Muscle layer of duodenum (tissue), 2 donors: ENCODE measurements at regions not wholly inside any gene's neighbourhood (a gene's known extent, or its start where the extent isn't known, plus 50 kb on each side); places are given as distances from the start of the nearest gene placed in this dataset.

Source experiments
- H3K27ac ChIP-seq: one replicate; pipeline ENCODE4 v1.7.0; 2013; ENCODE audit warnings: mild to moderate bottlenecking, low read length
- H3K27me3 ChIP-seq: one replicate; pipeline ENCODE4 v1.7.0; 2013; ENCODE audit warnings: low read depth, mild to moderate bottlenecking, control low read depth, low read length
- H3K36me3 ChIP-seq, 2 donors: one replicate each; pipeline ENCODE4 v1.7.0; 2013; ENCODE audit warnings: low read length in 2 of 2, control low read depth in 1 of 2, mild to moderate bottlenecking in 1 of 2; ENCODE audit not compliant: insufficient read depth in 2 of 2, control insufficient read depth in 1 of 2
- H3K4me1 ChIP-seq, 2 donors: one replicate each; pipeline ENCODE4 v1.7.0; 2013; ENCODE audit warnings: low read length in 2 of 2, mild to moderate bottlenecking in 2 of 2, control low read depth in 1 of 2, moderate library complexity in 1 of 2; ENCODE audit not compliant: insufficient read depth in 2 of 2, control insufficient read depth in 1 of 2
- H3K4me3 ChIP-seq, 2 donors: one replicate each; pipeline ENCODE4 v1.7.0; 2013; ENCODE audit warnings: low read length in 2 of 2, low read depth in 1 of 2, mild to moderate bottlenecking in 1 of 2
- H3K9me3 ChIP-seq, 2 donors: one replicate each; pipeline ENCODE4 v1.7.0; 2013; ENCODE audit warnings: low read length in 2 of 2, control low read depth in 1 of 2, mild to moderate bottlenecking in 1 of 2; ENCODE audit not compliant: control insufficient read depth in 1 of 2
- donor health status: healthy.

GRCh38 chr10:31081937-31082840 is 50.5 kb upstream of the ZNF438 start:
- Histone ChIP-seq H3K4me1 (no peaks in the 10 kb centered on the region), H3K4me3 (no peak overlapping the region), H3K27me3 (no peaks in the 10 kb centered on the region), H3K9me3 (no peaks in the 10 kb centered on the region), H3K27ac (no peak overlapping the region), H3K36me3 (no peaks in the 10 kb centered on the region)

- Histone ChIP-seq H3K4me3 (no peak overlapping the region), H3K27me3 (no peaks in the 10 kb centered on the region), H3K9me3 (no peaks in the 10 kb centered on the region), H3K27ac (no peak overlapping the region), H3K36me3 (no peaks in the 10 kb centered on the region), H3K4me1 (no peaks in the 10 kb centered on the region)
These were observed 52.1 kb upstream of the ZNF438 start for GRCh38 chr10:31083765-31084184.

DNA sequence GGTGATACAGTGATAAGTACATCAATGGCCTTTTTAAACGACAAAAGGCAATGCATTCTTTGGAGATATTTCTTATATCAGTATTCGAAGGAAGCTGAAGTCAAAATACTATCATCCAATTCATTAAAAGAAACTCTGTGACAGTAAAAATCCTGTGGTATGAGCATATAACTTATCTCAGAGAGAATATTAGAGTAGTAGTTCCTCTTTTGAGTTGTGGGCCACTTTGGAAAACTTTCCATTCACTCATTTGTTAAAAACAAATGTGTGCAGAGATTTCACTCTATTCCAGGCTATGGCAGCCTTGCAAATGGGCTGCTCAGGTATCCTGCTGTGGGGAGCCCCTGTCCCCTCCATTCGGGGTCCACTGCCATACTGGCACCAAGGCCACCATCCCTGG is 55.3 kb upstream of the ZNF438 start:
- H3K36me3 ChIP-seq: no peaks in the 10 kb centered on the region
- H3K4me3 ChIP-seq: no peak overlapping the region
- no peaks in the 10 kb centered on the region for H3K9me3 ChIP-seq
- H3K27ac ChIP-seq: no peak overlapping the region
- no peaks in the 10 kb centered on the region for H3K4me1 ChIP-seq
- H3K27me3 ChIP-seq: no peaks in the 10 kb centered on the region

DNA sequence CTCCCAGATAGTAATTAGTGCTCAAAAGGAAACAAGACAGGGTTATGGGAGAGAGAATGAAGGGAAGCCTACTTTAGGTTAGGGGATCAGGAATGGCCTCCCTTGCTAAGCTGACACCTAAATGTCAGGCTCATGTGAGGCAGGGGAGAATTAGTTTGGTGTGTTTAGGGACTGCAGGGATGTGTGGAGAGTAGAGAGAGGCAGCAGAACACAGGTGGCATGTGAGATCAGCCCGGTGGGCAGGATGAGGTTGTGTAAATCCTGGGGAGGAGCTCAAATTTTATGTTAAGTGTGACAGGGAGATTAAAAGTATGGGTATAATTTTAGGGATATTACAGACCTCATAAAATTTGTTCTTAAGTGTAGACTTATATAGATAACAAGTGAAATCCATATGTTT is 56.2 kb upstream of the ZNF438 start:
- H3K4me3 ChIP-seq: no peak overlapping the region
- no peaks in the 10 kb centered on the region for H3K27me3 ChIP-seq
- no peak overlapping the region for H3K27ac ChIP-seq
- no peaks in the 10 kb centered on the region for H3K9me3 ChIP-seq
- no peaks in the 10 kb centered on the region for H3K36me3 ChIP-seq
- no peaks in the 10 kb centered on the region for H3K4me1 ChIP-seq

DNA sequence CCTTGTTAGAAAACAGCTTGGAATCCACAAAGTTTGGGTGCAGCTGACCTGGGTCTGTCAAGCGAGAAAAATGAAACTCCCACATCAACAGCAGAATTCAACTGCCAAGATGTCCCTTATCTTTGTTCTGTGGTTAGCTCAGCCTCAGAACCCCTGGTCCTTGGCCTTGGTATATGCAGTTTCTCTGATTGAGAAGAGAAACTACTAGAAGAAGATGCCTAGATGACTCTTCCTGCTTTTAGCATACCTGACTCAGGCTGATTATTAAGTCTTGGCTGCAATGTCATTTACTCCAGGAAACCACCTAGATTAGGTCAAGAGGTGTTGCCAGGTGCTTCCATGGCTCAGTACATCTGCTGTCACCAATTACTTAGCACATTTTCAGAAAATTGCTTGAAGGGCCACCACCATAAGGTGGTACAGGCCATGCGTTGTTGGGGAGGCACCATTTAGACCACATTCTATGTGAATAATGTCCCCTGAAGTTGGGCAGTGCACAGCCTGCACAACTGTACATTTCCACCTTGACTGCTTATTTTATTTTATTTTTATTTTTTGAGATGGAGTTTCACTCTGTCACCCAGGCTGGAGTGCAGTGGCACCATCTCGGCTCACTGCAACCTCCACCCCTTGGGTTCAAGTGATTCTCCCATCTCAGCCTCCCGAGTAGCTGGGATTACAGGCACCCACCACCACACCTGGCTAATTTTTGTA is 59.4 kb upstream of the ZNF438 start:
- H3K4me3 ChIP-seq: no peak overlapping the region
- no peak overlapping the region for H3K27ac ChIP-seq
- H3K36me3 ChIP-seq: no peaks in the 10 kb centered on the region
- H3K9me3 ChIP-seq: no peaks in the 10 kb centered on the region
- H3K27me3 ChIP-seq: no peaks in the 10 kb centered on the region
- H3K4me1 ChIP-seq: no peaks in the 10 kb centered on the region

DNA sequence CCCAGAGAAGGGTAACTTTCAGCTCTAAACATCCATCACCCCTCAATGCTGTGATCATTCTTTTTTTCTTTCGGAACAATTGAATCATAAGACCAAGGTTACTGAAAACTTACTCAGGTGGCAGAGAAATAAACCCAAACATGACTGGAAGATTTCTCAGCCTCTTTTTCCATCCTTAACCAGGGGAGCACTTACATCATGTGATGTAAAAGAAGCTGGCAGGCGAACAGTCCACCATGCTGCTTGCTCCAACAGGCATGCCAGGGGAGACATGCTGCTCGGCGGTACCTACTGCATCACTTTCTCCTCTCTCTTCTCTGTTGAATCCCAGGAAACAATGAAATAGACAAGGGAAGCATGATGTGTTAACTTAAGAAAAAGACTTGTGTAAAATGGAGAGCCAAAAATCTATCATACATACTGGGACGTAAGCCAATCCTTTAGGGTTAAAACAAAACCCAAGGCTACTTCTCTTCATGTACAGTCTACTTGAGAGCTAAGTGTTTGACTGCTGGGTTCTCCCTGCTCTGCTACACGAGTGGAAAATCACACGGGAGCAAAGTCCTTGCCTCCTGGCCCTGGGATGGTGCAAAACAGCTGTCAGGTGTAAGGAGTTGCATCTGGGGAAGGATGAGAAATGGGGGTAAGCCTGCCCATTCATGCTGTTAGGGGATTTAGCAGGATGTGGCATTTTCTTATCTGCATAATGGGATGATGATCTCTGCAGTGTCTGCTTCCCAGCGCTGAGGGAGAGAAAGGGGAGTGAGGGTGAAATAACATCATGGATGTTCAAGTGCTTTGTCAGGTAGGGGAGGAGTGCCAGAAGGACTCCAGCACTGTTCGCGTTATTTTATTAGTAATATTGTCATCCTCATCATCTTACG is 64.3 kb upstream of the ZNF438 start:
- no peak overlapping the region for H3K27ac ChIP-seq
- H3K4me1 ChIP-seq: no peaks in the 10 kb centered on the region
- H3K36me3 ChIP-seq: no peaks in the 10 kb centered on the region
- H3K27me3 ChIP-seq: no peaks in the 10 kb centered on the region
- no peaks in the 10 kb centered on the region for H3K9me3 ChIP-seq
- no peak overlapping the region for H3K4me3 ChIP-seq

- H3K27me3 ChIP-seq: no peaks in the 10 kb centered on the region
- H3K4me3 ChIP-seq: no peak overlapping the region
- no peaks in the 10 kb centered on the region for H3K36me3 ChIP-seq
- no peaks in the 10 kb centered on the region for H3K9me3 ChIP-seq
- H3K27ac ChIP-seq: no peak overlapping the region
- H3K4me1 ChIP-seq: no peaks in the 10 kb centered on the region
These were observed 66.4 kb upstream of the ZNF438 start for GRCh38 chr10:31098046-31098445.

DNA sequence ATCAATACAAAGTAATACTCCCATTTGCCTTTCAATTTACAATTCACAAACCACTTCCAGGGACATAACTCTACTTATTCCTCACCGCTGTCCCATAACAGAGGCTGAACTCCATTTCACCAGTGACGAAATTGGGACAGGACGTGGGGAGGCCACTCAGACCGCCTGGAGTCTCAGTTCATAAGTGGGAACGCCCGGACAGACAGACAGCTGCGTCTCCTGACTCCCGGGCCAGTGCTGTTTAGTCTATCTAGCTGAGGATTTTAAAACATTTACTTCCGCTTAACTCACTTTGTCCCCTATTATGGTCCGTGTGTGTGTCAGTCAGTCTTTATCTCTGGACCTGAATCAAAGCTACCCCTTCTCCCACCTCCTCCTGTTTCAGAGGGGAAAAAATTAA is 67.4 kb upstream of the ZNF438 start:
- H3K4me1 ChIP-seq: no peaks in the 10 kb centered on the region
- no peak overlapping the region for H3K27ac ChIP-seq
- H3K9me3 ChIP-seq: no peaks in the 10 kb centered on the region
- H3K4me3 ChIP-seq: no peak overlapping the region
- no peaks in the 10 kb centered on the region for H3K36me3 ChIP-seq
- no peaks in the 10 kb centered on the region for H3K27me3 ChIP-seq

DNA sequence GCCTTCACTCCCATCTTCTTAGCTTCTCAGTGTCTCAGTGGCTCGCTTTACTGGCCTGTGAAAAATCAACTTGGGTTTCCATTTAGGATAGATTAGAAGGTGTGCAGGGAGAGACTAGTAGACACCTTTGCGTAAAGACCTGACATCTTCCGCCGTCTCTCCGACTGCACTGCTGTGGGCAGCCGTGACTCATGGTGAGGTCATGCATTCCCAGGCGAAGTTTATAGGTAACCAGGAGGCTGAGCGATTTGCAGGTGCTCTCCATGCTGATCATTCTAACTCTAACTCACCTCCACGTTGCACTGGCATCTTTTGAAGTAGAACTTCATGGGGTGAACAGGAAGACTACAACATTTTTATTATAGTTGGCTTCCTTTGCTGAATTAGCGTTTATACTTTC is 68.0 kb upstream of the ZNF438 start:
- Histone ChIP-seq H3K36me3 (no peaks in the 10 kb centered on the region), H3K4me1 (no peaks in the 10 kb centered on the region), H3K27me3 (no peaks in the 10 kb centered on the region), H3K4me3 (no peak overlapping the region), H3K27ac (no peak overlapping the region), H3K9me3 (no peaks in the 10 kb centered on the region)

- H3K27me3 ChIP-seq: no peaks in the 10 kb centered on the region
- no peaks in the 10 kb centered on the region for H3K9me3 ChIP-seq
- H3K4me1 ChIP-seq: no peaks in the 10 kb centered on the region
- no peaks in the 10 kb centered on the region for H3K36me3 ChIP-seq
- H3K4me3 ChIP-seq: no peak overlapping the region
- no peak overlapping the region for H3K27ac ChIP-seq
These were observed 68.5 kb upstream of the ZNF438 start for GRCh38 chr10:31100115-31100601.

GRCh38 chr10:31100662-31101061 is 69.0 kb upstream of the ZNF438 start:
- Histone ChIP-seq H3K4me1 (no peaks in the 10 kb centered on the region), H3K9me3 (no peaks in the 10 kb centered on the region), H3K27ac (no peak overlapping the region), H3K27me3 (no peaks in the 10 kb centered on the region), H3K4me3 (no peak overlapping the region), H3K36me3 (no peaks in the 10 kb centered on the region)
